ENCODE measurements at regions not wholly inside any gene's neighbourhood (a gene's known extent, or its start where the extent isn't known, plus 50 kb on each side); places are given as distances from the start of the nearest gene placed in this dataset.
"Not testable (repeated sequence)": the region's sequence is repeated elsewhere in the genome, so short reads cannot be mapped to it uniquely, and the experiment has no call there.

GRCh38 chr4:188396037-188396436, 256.8 kb downstream of the TRIML1 start:
- H3K4me1 ChIP-seq = no peaks in the 10 kb centered on the region
- no peaks in the 10 kb centered on the region for H3K9me3 ChIP-seq
- H3K36me3 ChIP-seq = no peaks in the 10 kb centered on the region
- intact Hi-C loops (cut with DNase I) = no loop called here
- TF ChIP-seq POLR2A (IDR thresholded peaks at IDR 0.05) (no peak), POLR2AphosphoS5 (IDR thresholded peaks at IDR 0.05; ENCODE audit: insufficient read depth in 1 of 2, low read depth in 1 of 2) (no peak), CTCF (IDR thresholded peaks at IDR 0.05) (no peak)
- DNase-seq (ENCODE audit: extremely low spot score in 2 of 2) = no peak
- no peak overlapping the region for H3K27ac ChIP-seq
- no peak overlapping the region for H3K4me3 ChIP-seq
- H3K27me3 ChIP-seq = no peaks in the 10 kb centered on the region

GRCh38 chr4:188399834-188400233, 260.6 kb downstream of the TRIML1 start:
- TF ChIP-seq CTCF (IDR thresholded peaks at IDR 0.05) (no peak), POLR2AphosphoS5 (IDR thresholded peaks at IDR 0.05; ENCODE audit: insufficient read depth in 1 of 2, low read depth in 1 of 2) (no peak), POLR2A (IDR thresholded peaks at IDR 0.05) (no peak)
- H3K27me3 ChIP-seq = no peaks in the 10 kb centered on the region
- no peak for DNase-seq (ENCODE audit: extremely low spot score in 2 of 2)
- no peak overlapping the region for H3K27ac ChIP-seq
- H3K9me3 ChIP-seq = no peaks in the 10 kb centered on the region
- no peak overlapping the region for H3K4me3 ChIP-seq
- intact Hi-C loops (cut with DNase I) = no loop called here
- H3K36me3 ChIP-seq = no peaks in the 10 kb centered on the region
- H3K4me1 ChIP-seq = no peaks in the 10 kb centered on the region

- H3K27ac ChIP-seq = no peak overlapping the region
- no peaks in the 10 kb centered on the region for H3K9me3 ChIP-seq
- no peaks in the 10 kb centered on the region for H3K36me3 ChIP-seq
- TF ChIP-seq POLR2A (IDR thresholded peaks at IDR 0.05) (no peak), POLR2AphosphoS5 (IDR thresholded peaks at IDR 0.05; ENCODE audit: insufficient read depth in 1 of 2, low read depth in 1 of 2) (no peak), CTCF (IDR thresholded peaks at IDR 0.05) (no peak)
- H3K4me1 ChIP-seq = no peaks in the 10 kb centered on the region
- intact Hi-C loops (cut with DNase I) = no loop called here
- H3K27me3 ChIP-seq = no peaks in the 10 kb centered on the region
- no peak overlapping the region for H3K4me3 ChIP-seq
- no peak for DNase-seq (ENCODE audit: extremely low spot score in 2 of 2)
Measured at GRCh38 chr4:188400451-188400850, 261.2 kb downstream of the TRIML1 start.

- no peaks in the 10 kb centered on the region for H3K4me1 ChIP-seq
- no peak overlapping the region for H3K4me3 ChIP-seq
- intact Hi-C loops (cut with DNase I) = no loop called here
- no peaks in the 10 kb centered on the region for H3K9me3 ChIP-seq
- TF ChIP-seq CTCF (IDR thresholded peaks at IDR 0.05) (no peak), POLR2AphosphoS5 (IDR thresholded peaks at IDR 0.05; ENCODE audit: insufficient read depth in 1 of 2, low read depth in 1 of 2) (no peak), POLR2A (IDR thresholded peaks at IDR 0.05) (no peak)
- no peak overlapping the region for H3K27ac ChIP-seq
- H3K36me3 ChIP-seq = no peaks in the 10 kb centered on the region
- no peak for DNase-seq (ENCODE audit: extremely low spot score in 2 of 2)
- H3K27me3 ChIP-seq = no peaks in the 10 kb centered on the region
Measured at GRCh38 chr4:188403272-188403671, 264.0 kb downstream of the TRIML1 start.

- H3K4me3 ChIP-seq; H3K36me3 ChIP-seq; H3K27ac ChIP-seq; H3K4me1 ChIP-seq; DNase-seq (ENCODE audit: extremely low spot score in 2 of 2); H3K9me3 ChIP-seq; intact Hi-C loops (cut with DNase I); H3K27me3 ChIP-seq: not testable (repeated sequence)
Measured at GRCh38 chr4:188405071-188405835, 266.0 kb downstream of the TRIML1 start.
